H1 (cell line): ENCODE measurements at regions not wholly inside any gene's neighbourhood (a gene's known extent, or its start where the extent isn't known, plus 50 kb on each side); places are given as distances from the start of the nearest gene placed in this dataset.

ENCODE experiments used
- CTCF ChIA-PET: fragments of 300-600 bp; sonication (Branson Sonifier 250); formaldehyde crosslinking; loops from one replicate; lab custom pipeline; 2021; ENCODE audit not compliant: partially characterized antibody; lab: Charles Lee
- POLR2A ChIA-PET: fragments of 300-600 bp; sonication (Branson Sonifier 250); formaldehyde crosslinking; loops from one replicate; lab custom pipeline; 2021; ENCODE audit warnings: inconsistent platforms; ENCODE audit not compliant: partially characterized antibody; lab: Charles Lee
- DNase-seq, 2 experiments: peaks; one replicate each; pipeline versions ENCODE4 v3.0.0 to v3.0.0-alpha.2; 2010 to 2022; ENCODE audit warnings: low spot score in 2 of 2, low read depth in 1 of 2, mixed read lengths in 1 of 2
- FAIRE-seq: peaks from 2 replicates; lab custom pipeline; 2011; peaks lifted over from hg19 to GRCh38; lab: Jason Lieb, UNC
- H2AFZ ChIP-seq: 2 replicates; pipeline ENCODE4 v1.8.1; 2012; ENCODE audit warnings: low read length, inconsistent platforms
- H2AK5ac ChIP-seq: 2 replicates; pipeline ENCODE4 v1.6.1; 2013; ENCODE audit warnings: low read depth, low read length
- H2BK120ac ChIP-seq: replicated peaks from 2 replicates; pipeline ENCODE3; 2013; ENCODE audit warnings: low read depth, low read length, inconsistent platforms
- H2BK12ac ChIP-seq: 2 replicates; pipeline ENCODE4 v1.6.1; 2013; ENCODE audit warnings: low read depth, low read length
- H2BK15ac ChIP-seq: 2 replicates; pipeline ENCODE4 v1.6.1; 2013; ENCODE audit warnings: low read length
- H2BK20ac ChIP-seq: 2 replicates; pipeline ENCODE4 v1.6.1; 2013; ENCODE audit warnings: low read length
- H2BK5ac ChIP-seq: 2 replicates; pipeline ENCODE4 v1.6.1; 2013; ENCODE audit warnings: low read depth, low read length
- H3K14ac ChIP-seq: 2 replicates; pipeline ENCODE4 v1.6.1; 2013; ENCODE audit warnings: inconsistent platforms; ENCODE audit not compliant: insufficient read length
- H3K18ac ChIP-seq: 2 replicates; pipeline ENCODE4 v1.6.1; 2013; ENCODE audit warnings: low read length; ENCODE audit errors: extremely low read depth
- H3K23ac ChIP-seq: 2 replicates; pipeline ENCODE4 v1.6.1; 2013; ENCODE audit warnings: inconsistent platforms; ENCODE audit not compliant: insufficient read length
- H3K23me2 ChIP-seq: 2 replicates; pipeline ENCODE4 v1.6.1; 2013; ENCODE audit warnings: low read depth, low read length
- H3K27ac ChIP-seq: 2 replicates; pipeline ENCODE4 v1.6.1; 2011; ENCODE audit warnings: low read depth, low read length, inconsistent platforms
- H3K27me3 ChIP-seq, 4 experiments: replicated peaks in 1 of 4; 1 replicate in 1 of 4; 2 replicates in 3 of 4; pipeline versions ENCODE4 v1.6.1 to v1.8.1; 2011 to 2013; ENCODE audit warnings: low read length in 3 of 4, mild to moderate bottlenecking in 3 of 4, inconsistent platforms in 2 of 4, mixed read lengths in 2 of 4, moderate library complexity in 1 of 4; ENCODE audit not compliant: control insufficient read depth in 3 of 4, insufficient read depth in 3 of 4; ENCODE audit errors: extremely low read depth in 1 of 4
- H3K36me3 ChIP-seq, 4 experiments: 2 replicates each; pipeline versions ENCODE4 v1.6.1 to v1.8.1; 2011 to 2013; ENCODE audit warnings: mild to moderate bottlenecking in 4 of 4, low read length in 3 of 4, moderate library complexity in 2 of 4, control low read depth in 1 of 4, inconsistent platforms in 1 of 4; ENCODE audit not compliant: insufficient read depth in 4 of 4, control insufficient read depth in 2 of 4
- H3K4ac ChIP-seq: replicated peaks from 2 replicates; pipeline ENCODE3; 2013; ENCODE audit warnings: low read length, low read depth, mixed read lengths, inconsistent platforms; ENCODE audit not compliant: insufficient read length
- H3K4me1 ChIP-seq, 4 experiments: replicated peaks in 1 of 4; 1 replicate in 1 of 4; 2 replicates in 3 of 4; pipeline versions ENCODE4 v1.6.1 to v1.8.1; 2011 to 2013; ENCODE audit warnings: low read length in 3 of 4, inconsistent platforms in 2 of 4, mixed read lengths in 1 of 4; ENCODE audit not compliant: insufficient read depth in 4 of 4, control insufficient read depth in 3 of 4
- H3K4me2 ChIP-seq, 2 experiments: 2 replicates each; pipeline versions ENCODE4 v1.6.1 to v1.8.1; 2011 to 2013; ENCODE audit warnings: low read depth in 2 of 2, low read length in 2 of 2, control low read depth in 1 of 2, inconsistent platforms in 1 of 2, mild to moderate bottlenecking in 1 of 2; ENCODE audit not compliant: insufficient read depth in 1 of 2
- H3K4me3 ChIP-seq, 4 experiments: fragments of 200-600, 300-600 bp in 1 of 4; sonication (generic), shearing (Covaris generic), sonication (Bioruptor Twin) in 1 of 4; 2 replicates each; pipeline versions ENCODE4 v1.5.1 to v1.8.1; 2011 to 2016; ENCODE audit warnings: low read length in 4 of 4, low read depth in 3 of 4, control low read depth in 2 of 4, inconsistent platforms in 2 of 4, mild to moderate bottlenecking in 2 of 4, mixed read lengths in 1 of 4, moderate library complexity in 1 of 4; ENCODE audit not compliant: insufficient read depth in 2 of 4; ENCODE audit errors: extremely low read depth in 1 of 4
- H3K56ac ChIP-seq: replicated peaks from 2 replicates; pipeline ENCODE3; 2013; ENCODE audit warnings: low read depth, mild to moderate bottlenecking, mixed read lengths, low read length, inconsistent platforms; ENCODE audit not compliant: insufficient read length
- H3K79me1 ChIP-seq: 2 replicates; pipeline ENCODE4 v1.6.1; 2013; ENCODE audit warnings: low read depth, low read length, control low read depth
- H3K79me2 ChIP-seq, 2 experiments: 2 replicates each; pipeline versions ENCODE4 v1.6.1 to v1.8.1; 2012 to 2013; ENCODE audit warnings: low read length in 2 of 2, mild to moderate bottlenecking in 2 of 2, inconsistent platforms in 1 of 2; ENCODE audit not compliant: insufficient read depth in 2 of 2, control insufficient read depth in 1 of 2
- H3K9ac ChIP-seq, 4 experiments: replicated peaks in 1 of 4; 1 replicate in 1 of 4; 2 replicates in 3 of 4; pipeline versions ENCODE4 v1.6.1 to v1.8.1; 2011 to 2013; ENCODE audit warnings: low read depth in 3 of 4, low read length in 3 of 4, control low read depth in 2 of 4, mild to moderate bottlenecking in 2 of 4, moderate library complexity in 2 of 4, inconsistent platforms in 1 of 4; ENCODE audit errors: extremely low read depth in 1 of 4
- H3K9me3 ChIP-seq, 2 experiments: 2 replicates each; pipeline versions ENCODE4 v1.6.1 to v1.8.1; 2012 to 2013; ENCODE audit warnings: mild to moderate bottlenecking in 2 of 2, moderate library complexity in 2 of 2, control low read depth in 1 of 2, inconsistent platforms in 1 of 2, low read depth in 1 of 2, low read length in 1 of 2, mixed read lengths in 1 of 2; ENCODE audit not compliant: insufficient read depth in 2 of 2
- H4K20me1 ChIP-seq, 2 experiments: replicated peaks in 1 of 2; 2 replicates each; pipeline versions ENCODE3 to v1.8.1; 2011 to 2013; ENCODE audit warnings: inconsistent platforms in 2 of 2, low read length in 2 of 2, mild to moderate bottlenecking in 1 of 2; ENCODE audit not compliant: insufficient read depth in 2 of 2, control insufficient read depth in 1 of 2
- H4K5ac ChIP-seq: 2 replicates; pipeline ENCODE4 v1.6.1; 2013; ENCODE audit warnings: low read length, low read depth, mixed read lengths, inconsistent platforms; ENCODE audit not compliant: insufficient read length
- H4K8ac ChIP-seq: 2 replicates; pipeline ENCODE4 v1.8.0; 2013; ENCODE audit warnings: mild to moderate bottlenecking, moderate library complexity, low read length, inconsistent platforms; ENCODE audit not compliant: insufficient read depth; ENCODE audit errors: extremely low read depth
- H4K91ac ChIP-seq: replicated peaks from 2 replicates; pipeline ENCODE3; 2013; ENCODE audit warnings: low read length, mixed read lengths, inconsistent platforms; ENCODE audit not compliant: insufficient read length
- ASH2L ChIP-seq: fragments of 200-600, 300-600 bp; sonication (generic); IDR thresholded peaks from one replicate; pipeline ENCODE4 v1.7.1; 2017; ENCODE audit warnings: low read length
- CEBPB ChIP-seq: IDR thresholded peaks from 2 replicates; pipeline ENCODE4 v1.6.1; 2012; ENCODE audit warnings: low read depth, low read length
- CREB1 ChIP-seq: IDR thresholded peaks from 2 replicates; pipeline ENCODE4 v1.6.1; 2012; ENCODE audit warnings: inconsistent platforms
- CTBP2 ChIP-seq: IDR thresholded peaks from 2 replicates; pipeline ENCODE4 v1.7.0; 2011; ENCODE audit warnings: borderline replicate concordance, mild to moderate bottlenecking, moderate library complexity, mixed read lengths, low read length; ENCODE audit not compliant: insufficient read depth, insufficient read length
- RFX5 ChIP-seq: IDR thresholded peaks from 2 replicates; pipeline ENCODE4 v1.6.1; 2011; ENCODE audit warnings: low read depth, low read length, improper control_type of control experiment, borderline replicate concordance
- RNF2 ChIP-seq: fragments of 200-900, 300-1000 bp; sonication (generic); IDR thresholded peaks from 2 replicates; pipeline ENCODE4 v1.7.1; 2016; ENCODE audit warnings: borderline replicate concordance, low read depth, mild to moderate bottlenecking, antibody characterized with exemption, low read length; ENCODE audit not compliant: poor library complexity, severe bottlenecking; ENCODE audit errors: missing control alignments
- SIX5 ChIP-seq: IDR thresholded peaks from 2 replicates; pipeline ENCODE4 v1.6.1; 2011; ENCODE audit warnings: mild to moderate bottlenecking, low read depth, low read length
- SP1 ChIP-seq: IDR thresholded peaks from 2 replicates; pipeline ENCODE4 v1.6.1; 2011; ENCODE audit warnings: low read depth, low read length
- SUZ12 ChIP-seq: fragments of 200-600 bp; sonication (generic); IDR thresholded peaks from 2 replicates; pipeline ENCODE4 v1.6.1; 2012; ENCODE audit warnings: mild to moderate bottlenecking, inconsistent platforms, low read length, moderate library complexity, mixed read lengths
- TEAD4 ChIP-seq: IDR thresholded peaks from 2 replicates; pipeline ENCODE4 v1.6.1; 2012; ENCODE audit warnings: low read depth, low read length, inconsistent platforms, mixed read lengths
- WGBS, 2 experiments: shearing (Covaris generic) in 1 of 2; methylation state at CpG; one replicate each; pipeline versions ENCODE4 v1.1.6 to v1.1.7; 2013 to 2015; ENCODE audit warnings: low lambda C conversion rate in 2 of 2, mixed read lengths in 2 of 2, inconsistent platforms in 1 of 2, low coverage in 1 of 2, missing lambda C conversion rate in 1 of 2; ENCODE audit not compliant: insufficient replicate concordance in 2 of 2, insufficient coverage in 1 of 2, insufficient read length in 1 of 2; ENCODE audit errors: extremely low coverage in 1 of 2, missing lambda C conversion rate in 1 of 2; 5-methylcytosine and 5-hydroxymethylcytosine counted together

DNA sequence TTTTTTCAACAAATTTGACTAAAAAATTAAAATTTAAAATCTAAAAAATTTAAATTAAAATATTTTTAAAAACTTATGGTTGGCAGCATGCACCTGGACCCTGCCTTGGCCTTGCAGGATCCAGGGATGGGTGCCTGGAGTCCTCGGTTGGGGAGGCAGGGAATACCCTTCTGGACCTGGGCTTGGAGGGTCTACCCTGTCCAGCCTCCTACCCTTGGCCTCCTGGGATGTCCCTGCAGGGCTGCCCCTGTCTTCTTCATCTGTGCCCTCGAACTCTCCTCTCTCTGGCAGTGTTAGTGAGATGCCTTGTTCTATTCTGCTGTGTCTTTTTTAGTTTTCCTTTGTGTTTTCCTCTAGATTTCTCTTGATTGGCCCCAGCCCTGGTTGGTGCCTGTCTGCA, 68.9 kb upstream of the HAAO start:
- H3K9me3 ChIP-seq = no peaks in the 10 kb centered on the region
- no peak overlapping the region for H3K4ac ChIP-seq
- H3K79me1 ChIP-seq = no peaks in the 10 kb centered on the region
- no peak overlapping the region for H3K18ac ChIP-seq
- H2BK20ac ChIP-seq = no peak overlapping the region
- H3K27ac ChIP-seq = no peak overlapping the region
- no peak overlapping the region for H4K5ac ChIP-seq
- no peak for DNase-seq
- H3K4me1 ChIP-seq = no peaks in the 10 kb centered on the region; a peak in 1 of 7 replicates
- no peak overlapping the region for H4K8ac ChIP-seq
- H3K9ac ChIP-seq = no peak overlapping the region
- WGBS, 2 experiments = 81% methylated on average over 2 of the region's 2 CpGs; no CpG with 5 or more reads in 1 of the 2 experiments
- no peak overlapping the region for H3K56ac ChIP-seq
- H2BK12ac ChIP-seq = no peak overlapping the region
- no peak overlapping the region for H2BK120ac ChIP-seq
- no peaks in the 10 kb centered on the region for H3K23me2 ChIP-seq
- H3K4me3 ChIP-seq = no peak overlapping the region
- no peak overlapping the region for H3K4me2 ChIP-seq
- ChIA-PET CTCF (interaction anchor here (0.7 kb wide), 1 partner anchor 84 kb away, joined by 3 read pairs; no protein-coding TSS in a partner anchor), POLR2A (no interaction called here)
- H3K36me3 ChIP-seq = no peaks in the 10 kb centered on the region
- H3K23ac ChIP-seq = no peak overlapping the region
- H3K27me3 ChIP-seq = no peaks in the 10 kb centered on the region
- FAIRE-seq = no peak
- H3K14ac ChIP-seq = no peak overlapping the region
- no peaks in the 10 kb centered on the region for H3K79me2 ChIP-seq
- H2AK5ac ChIP-seq = no peak overlapping the region
- H4K20me1 ChIP-seq = no peaks in the 10 kb centered on the region
- H2BK5ac ChIP-seq = no peak overlapping the region
- H2BK15ac ChIP-seq = no peak overlapping the region
- TF ChIP-seq CREB1 (no peak), TEAD4 (no peak), CEBPB (no peak), CTBP2 (no peak), RFX5 (no peak), SUZ12 (no peak), RNF2 (no peak), ASH2L (no peak), SIX5 (no peak), SP1 (no peak)
- no peak overlapping the region for H2AFZ ChIP-seq
- no peak overlapping the region for H4K91ac ChIP-seq
